ENCODE measurements at regions not wholly inside any gene's neighbourhood (a gene's known extent, or its start where the extent isn't known, plus 50 kb on each side); places are given as distances from the start of the nearest gene placed in this dataset.

GRCh38 chr5:180411948-180412347 is 58.8 kb upstream of the GFPT2 start:
- no peak for DNase-seq

GRCh38 chr5:180414176-180414575 is 61.0 kb upstream of the GFPT2 start:
- DNase-seq, result no peak

DNA sequence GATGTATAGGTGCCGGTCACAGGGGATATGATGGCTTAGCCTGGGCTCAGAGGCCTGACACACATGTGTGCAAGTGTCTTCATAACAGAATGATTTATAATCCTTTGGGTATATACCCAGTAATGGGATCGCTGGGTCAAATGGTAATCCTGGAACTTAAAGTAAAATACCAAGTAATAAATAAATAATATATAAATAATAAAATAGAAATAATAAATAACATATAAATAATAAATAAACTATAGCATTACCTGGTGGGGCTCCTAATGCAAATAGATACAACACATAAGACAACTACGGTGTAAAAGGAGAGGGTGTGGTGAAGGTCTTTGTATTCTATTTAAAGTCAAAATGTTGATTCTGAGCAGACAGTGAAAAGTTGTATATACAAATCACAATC is 68.5 kb upstream of the GFPT2 start:
- no peak for DNase-seq

GRCh38 chr5:180423133-180423532 is 70.0 kb upstream of the GFPT2 start:
- DNase-seq, result no peak

DNA sequence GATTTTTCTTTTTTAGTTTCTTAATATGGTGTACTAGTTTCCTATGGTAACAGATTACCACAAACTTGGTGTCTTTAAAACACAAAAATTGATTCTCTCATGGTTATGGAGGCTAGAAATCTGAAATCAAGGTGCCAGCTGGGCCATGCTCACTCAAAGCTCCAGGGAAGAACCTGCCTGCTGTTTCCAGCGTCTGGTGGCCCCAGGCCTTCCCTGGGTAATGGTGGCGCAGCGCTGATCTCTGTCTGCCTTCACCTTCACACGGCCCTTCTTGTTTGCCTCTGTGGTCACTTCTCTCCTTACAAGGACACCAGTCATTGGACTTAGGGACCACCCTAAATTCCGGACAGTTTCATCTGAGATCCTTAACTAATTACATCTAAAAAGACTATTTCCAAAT is 70.5 kb upstream of the GFPT2 start:
- no peak for DNase-seq

DNA sequence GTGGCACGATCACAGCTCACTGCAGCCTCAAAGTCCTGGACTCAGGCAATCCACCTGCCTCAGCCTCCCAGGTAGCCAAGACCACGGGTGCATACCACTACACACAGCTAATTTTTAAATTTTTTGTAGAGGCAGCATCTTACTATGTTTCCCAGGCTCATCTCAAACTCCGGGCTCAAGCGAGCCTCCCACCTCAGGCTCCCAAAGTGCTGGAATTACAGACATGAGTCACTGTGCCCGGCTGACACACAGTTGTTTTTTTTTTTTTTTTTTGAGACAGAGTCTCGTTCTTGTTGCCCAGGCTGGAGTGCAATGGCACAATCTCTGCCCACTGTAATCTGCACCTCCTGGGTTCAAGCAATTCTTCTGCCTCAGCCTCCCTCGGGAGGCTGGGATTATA is 70.1 kb upstream of the CNOT6 start:
- no peak for DNase-seq

DNA sequence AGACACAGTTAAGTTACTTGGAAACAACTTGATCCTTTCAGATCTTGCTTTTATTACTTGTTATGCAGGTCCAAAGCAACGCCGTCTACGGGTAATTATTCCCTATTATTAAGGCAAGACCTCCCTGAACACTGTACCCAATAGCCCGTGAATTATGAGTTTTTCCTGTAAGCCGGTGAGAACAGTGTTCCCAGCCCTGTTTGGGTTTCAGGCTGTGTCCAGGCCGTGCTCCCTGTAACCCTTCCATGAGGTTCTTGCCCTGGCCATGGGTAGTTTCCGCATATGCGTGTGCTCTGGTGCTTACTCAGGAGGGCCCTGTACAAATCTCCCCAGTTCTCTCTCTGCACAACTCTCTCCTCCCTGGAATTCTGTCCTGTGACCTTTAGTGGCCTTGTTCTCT is 65.6 kb upstream of the CNOT6 start:
- DNase-seq, result no peak

GRCh38 chr5:180431932-180432331 is 62.2 kb upstream of the CNOT6 start:
- no peak for DNase-seq

- peak in 1 of 3 donors; percentile 23 for DNase-seq
These were observed 61.2 kb upstream of the CNOT6 start for GRCh38 chr5:180433032-180433422.

DNA sequence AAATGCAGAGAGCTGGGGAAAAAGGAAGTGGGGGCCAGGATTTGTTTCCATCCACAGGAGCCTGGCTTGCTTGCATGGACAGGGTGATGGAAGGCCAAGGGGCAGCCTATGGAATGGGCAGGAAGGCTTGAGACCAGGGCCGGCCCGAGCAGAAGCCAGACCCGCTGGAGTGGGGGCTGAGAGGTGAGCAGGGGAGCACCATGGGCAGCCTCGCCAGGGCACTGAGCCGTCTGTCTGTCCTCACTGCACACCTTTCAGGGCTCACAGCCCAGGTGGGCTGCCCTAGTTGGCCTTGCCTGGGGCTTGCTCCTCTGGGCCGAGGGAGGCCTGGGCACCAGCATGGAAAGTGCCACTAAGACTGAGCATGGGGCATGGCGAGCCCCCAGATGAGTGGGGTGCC is 58.6 kb upstream of the CNOT6 start:
- DNase-seq, result no peak

GRCh38 chr5:180436275-180436674 is 57.9 kb upstream of the CNOT6 start:
- DNase-seq, result no peak

GRCh38 chr5:180436936-180437335 is 57.2 kb upstream of the CNOT6 start:
- no peak for DNase-seq

DNA sequence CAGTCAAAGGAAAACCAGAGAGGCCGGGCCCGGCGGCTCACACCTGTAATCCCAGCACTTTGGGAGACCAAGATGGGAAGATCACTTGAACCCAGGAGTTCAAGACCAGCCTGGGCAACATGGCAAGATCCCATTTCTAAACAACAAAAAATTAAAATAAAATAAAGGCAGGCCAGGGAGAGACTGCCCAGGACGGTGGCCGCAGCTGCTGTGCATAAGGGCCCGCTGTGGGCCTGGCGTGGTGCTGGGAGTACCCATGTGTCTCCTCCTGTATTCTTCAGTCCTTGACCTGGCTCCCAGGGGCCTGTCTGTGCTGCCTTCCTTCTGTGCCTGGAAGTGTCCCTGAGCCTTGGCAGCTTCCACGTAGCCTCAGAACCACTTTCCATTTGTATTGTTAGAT is 56.8 kb upstream of the CNOT6 start:
- no peak for DNase-seq

- DNase-seq, result no peak
These were observed 55.1 kb upstream of the CNOT6 start for GRCh38 chr5:180438785-180439780.

DNA sequence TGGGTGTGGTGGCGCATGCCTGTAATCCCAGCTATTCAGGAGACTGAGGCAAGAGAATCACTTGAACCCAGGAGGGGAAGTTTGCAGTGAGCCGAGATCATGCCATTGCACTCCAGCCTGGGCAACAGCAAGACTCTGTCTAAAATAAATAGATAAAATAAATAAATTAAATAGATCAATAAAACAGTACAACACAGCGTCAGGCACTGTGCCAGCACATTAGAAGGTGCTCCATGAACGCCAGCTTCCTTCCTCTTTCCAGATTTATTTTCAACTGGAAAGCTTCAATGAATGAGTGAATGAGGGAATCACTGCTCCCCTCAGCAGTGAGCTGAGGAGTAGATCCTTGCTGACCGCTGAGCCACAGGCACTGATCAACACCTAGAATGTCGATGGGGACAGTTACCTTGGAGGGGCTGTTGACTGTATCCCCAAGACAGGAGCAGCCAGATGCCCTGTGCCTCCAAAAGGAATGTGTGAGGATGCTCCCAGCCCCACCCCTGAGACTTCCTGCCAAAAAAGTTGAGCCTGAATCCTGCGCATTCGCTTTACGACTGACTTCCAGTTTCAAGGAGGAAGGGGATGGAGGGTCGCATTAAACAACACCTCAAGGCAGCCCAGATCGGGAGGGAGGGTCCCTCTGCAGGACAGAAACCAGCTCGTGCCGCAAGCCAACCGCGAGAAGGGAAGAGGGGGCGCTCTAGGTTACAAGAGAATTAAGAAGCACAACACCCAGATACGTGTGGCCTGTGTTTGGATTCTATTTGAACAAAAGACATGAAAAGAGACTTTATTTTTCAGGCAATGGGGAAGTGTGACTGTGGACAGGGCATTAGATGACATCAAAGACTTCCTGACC is 54.0 kb upstream of the CNOT6 start:
- peak in 2 of 3 donors; percentile 12 to 13 for DNase-seq

- DNase-seq, result peak in 2 of 3 donors; percentile 13 to 39
These were observed 52.6 kb upstream of the CNOT6 start for GRCh38 chr5:180441564-180442051.

All from suppressor macrophage treated with lipopolysaccharide for 1 hour (primary cell).